Mammary epithelial cell (primary cell): ENCODE measurements at regions not wholly inside any gene's neighbourhood (a gene's known extent, or its start where the extent isn't known, plus 50 kb on each side); places are given as distances from the start of the nearest gene placed in this dataset.

Source experiments
- CTCF ChIP-seq, 2 donors: IDR thresholded peaks in 1 of 2; conservative IDR thresholded peaks in 1 of 2; 2 replicates each; pipeline ENCODE4 v1.5.1; 2011 to 2012; ENCODE audit warnings: inconsistent platforms in 2 of 2, low read length in 2 of 2, mild to moderate bottlenecking in 2 of 2, control low read depth in 1 of 2, low read depth in 1 of 2; ENCODE audit not compliant: insufficient read depth in 1 of 2; ENCODE audit errors: extremely low read depth in 1 of 2
- EZH2 ChIP-seq: IDR thresholded peaks from 2 replicates; pipeline ENCODE4 v1.6.1; 2012; ENCODE audit warnings: low read length, inconsistent platforms, borderline replicate concordance

- TF ChIP-seq CTCF (conservative IDR thresholded peaks at IDR 0.05 in 1 of 2, IDR thresholded peaks at IDR 0.05 in 1 of 2; ENCODE audit: extremely low read depth in 1 of 2, insufficient read depth in 1 of 2, low read depth in 1 of 2, low read length in 2 of 2) (no peak), EZH2 (no peak)
Observed at GRCh38 chr6:105476978-105477377, 74.1 kb upstream of the PREP start.
